ENCODE measurements at regions not wholly inside any gene's neighbourhood (a gene's known extent, or its start where the extent isn't known, plus 50 kb on each side); places are given as distances from the start of the nearest gene placed in this dataset.

GRCh38 chr12:107196681-107197080 lies 103.3 kb upstream of the CRY1 start:
- no peak for ATAC-seq
- no peak overlapping the region for H3K27ac ChIP-seq (ENCODE audit: low read depth)
- no peaks in the 10 kb centered on the region for H4K20me1 ChIP-seq (replicated peaks; ENCODE audit: insufficient read depth)
- no peak for DNase-seq (ENCODE audit: low spot score)
- Mint-ChIP-seq H3K4me3 (no peak overlapping the region), H3K27ac (no peak overlapping the region), H3K27me3 (ENCODE audit: insufficient read depth, low read depth, poor library complexity) (no peaks in the 10 kb centered on the region), H3K4me1 (peaks cover 5% of the 10 kb centered on the region; the same call in 1 of the 3 replicates), H3K36me3 (ENCODE audit: low read depth) (no peaks in the 10 kb centered on the region), H3K9me3 (no peaks in the 10 kb centered on the region)
- H3K79me2 ChIP-seq (replicated peaks; ENCODE audit: insufficient read depth) = no peaks in the 10 kb centered on the region
- H3K4me1 ChIP-seq (ENCODE audit: insufficient read depth) = no peaks in the 10 kb centered on the region
- no peaks in the 10 kb centered on the region for H3F3A ChIP-seq (replicated peaks; ENCODE audit: low read depth)
- no peak overlapping the region for H3K4me3 ChIP-seq
- TF ChIP-seq POLR2AphosphoS5 (IDR thresholded peaks at IDR 0.05; ENCODE audit: low read depth) (no peak), ZNF462 (CRISPR knock-in tag; IDR thresholded peaks at IDR 0.05) (no peak), NANOG (IDR thresholded peaks at IDR 0.05; ENCODE audit: borderline replicate concordance) (no peak), EZH2 (IDR thresholded peaks at IDR 0.05; ENCODE audit: low read depth, unreplicated experiment) (no peak)
- no peaks in the 10 kb centered on the region for H3K9me2 ChIP-seq (ENCODE audit: insufficient read depth)
- no peaks in the 10 kb centered on the region for H3K36me3 ChIP-seq (ENCODE audit: insufficient read depth)
- no peak overlapping the region for H2AFZ ChIP-seq
- H3K27me3 ChIP-seq (ENCODE audit: insufficient read depth) = no peaks in the 10 kb centered on the region
- no peak overlapping the region for H3K4me2 ChIP-seq

- H3K27ac Mint-ChIP-seq = no peak overlapping the region
- H3K4me1 Mint-ChIP-seq = peaks cover 5% of the 10 kb centered on the region; the same call in 1 of the 3 replicates
- no peaks in the 10 kb centered on the region for H3K79me2 ChIP-seq (replicated peaks; ENCODE audit: insufficient read depth)
- no peaks in the 10 kb centered on the region for H3K9me2 ChIP-seq (ENCODE audit: insufficient read depth)
- ATAC-seq (no peak), DNase-seq (ENCODE audit: low spot score) (no peak)
- H3K4me1 ChIP-seq (ENCODE audit: insufficient read depth) = no peaks in the 10 kb centered on the region
- no peaks in the 10 kb centered on the region for H4K20me1 ChIP-seq (replicated peaks; ENCODE audit: insufficient read depth)
- no peak overlapping the region for H3K27ac ChIP-seq (ENCODE audit: low read depth)
- no peak overlapping the region for H3K4me3 Mint-ChIP-seq
- H3K36me3 Mint-ChIP-seq (ENCODE audit: low read depth) = no peaks in the 10 kb centered on the region
- H3K36me3 ChIP-seq (ENCODE audit: insufficient read depth) = no peaks in the 10 kb centered on the region
- no peak overlapping the region for H3K4me3 ChIP-seq
- H3K27me3 Mint-ChIP-seq (ENCODE audit: insufficient read depth, low read depth, poor library complexity) = no peaks in the 10 kb centered on the region
- no peaks in the 10 kb centered on the region for H3K9me3 Mint-ChIP-seq
- no peak overlapping the region for H2AFZ ChIP-seq
- H3F3A ChIP-seq (replicated peaks; ENCODE audit: low read depth) = no peaks in the 10 kb centered on the region
- H3K4me2 ChIP-seq = no peak overlapping the region
- H3K27me3 ChIP-seq (ENCODE audit: insufficient read depth) = no peaks in the 10 kb centered on the region
- TF ChIP-seq STAT1 (IDR thresholded peaks at IDR 0.05; ENCODE audit: unreplicated experiment) = no peak
- TF ChIP-seq ETS1 (IDR thresholded peaks at IDR 0.05) = no peak
- no peak for TF ChIP-seq ZNF462 (CRISPR knock-in tag; IDR thresholded peaks at IDR 0.05)
Measured at GRCh38 chr12:107200394-107200793, 107.0 kb upstream of the CRY1 start.

Measured in GM23338 (cell line).